Glomerular visceral epithelial cell (primary cell): ENCODE measurements at regions not wholly inside any gene's neighbourhood (a gene's known extent, or its start where the extent isn't known, plus 50 kb on each side); places are given as distances from the start of the nearest gene placed in this dataset.

Source experiments
- DNase-seq: peaks from one replicate; pipeline ENCODE4 v3.0.0-alpha.2; 2016; ENCODE audit errors: extremely low spot score

DNA sequence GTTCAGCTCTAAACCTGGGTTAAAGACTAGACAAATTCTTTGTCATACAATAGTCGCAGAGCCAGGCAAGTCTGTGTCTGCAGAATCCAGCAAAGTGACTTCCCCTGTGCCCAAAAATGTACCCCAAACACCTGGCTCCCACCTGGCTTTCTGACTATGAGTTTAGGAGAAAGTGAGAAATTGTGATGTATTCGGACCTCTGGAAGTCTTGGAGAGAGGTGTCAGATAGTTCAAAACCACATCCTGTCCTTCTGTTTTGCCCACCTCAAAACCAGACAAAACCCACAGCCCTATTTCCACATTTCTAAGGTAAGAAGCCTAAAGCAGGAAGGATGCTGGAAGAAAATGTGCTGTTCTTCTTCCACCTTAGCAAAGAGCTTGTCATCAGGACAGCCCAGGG lies 63.8 kb upstream of the CLMP start:
- DNase-seq = no peak

- no peak for DNase-seq
Observed at GRCh38 chr11:123257370-123257769, 62.3 kb upstream of the CLMP start.

DNA sequence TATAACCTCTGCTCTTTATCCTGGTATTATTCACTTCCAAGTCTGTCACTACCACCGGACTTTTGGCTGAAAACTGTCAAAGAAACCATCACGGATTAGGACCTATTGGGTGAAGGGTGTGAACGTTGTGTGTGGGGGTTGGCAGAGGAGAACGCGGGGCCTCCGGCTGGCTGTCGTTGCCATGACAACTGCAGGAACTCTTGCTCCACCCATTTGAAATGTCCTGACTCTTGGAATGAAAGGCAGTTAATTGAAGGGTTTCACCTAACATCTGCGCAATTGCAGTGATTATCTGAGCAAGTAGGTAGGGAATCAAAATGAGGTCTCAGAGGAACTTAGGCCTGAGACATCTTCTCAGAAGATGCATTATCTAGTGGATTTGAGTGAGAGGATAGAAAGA lies 60.9 kb upstream of the CLMP start:
- no peak for DNase-seq

DNA sequence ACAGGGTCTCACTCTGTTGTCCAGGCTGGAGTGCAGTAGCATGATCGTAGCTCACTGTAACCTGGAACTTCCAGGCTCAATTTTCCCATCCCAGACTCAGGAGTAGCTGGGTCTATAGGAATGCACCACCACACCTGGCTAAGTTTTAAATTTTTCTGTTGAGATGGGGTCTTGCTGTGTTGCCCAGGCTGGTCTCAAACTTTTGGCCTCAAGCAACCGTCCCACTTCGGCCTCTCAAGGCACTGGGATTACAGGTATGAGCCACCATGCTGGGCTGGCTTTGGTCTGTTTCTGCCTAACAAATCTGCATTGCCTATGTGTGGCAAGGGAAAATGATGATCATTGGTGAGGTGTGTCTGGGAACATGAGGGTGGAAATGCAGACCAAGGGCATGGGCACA lies 59.3 kb upstream of the CLMP start:
- no peak for DNase-seq

DNA sequence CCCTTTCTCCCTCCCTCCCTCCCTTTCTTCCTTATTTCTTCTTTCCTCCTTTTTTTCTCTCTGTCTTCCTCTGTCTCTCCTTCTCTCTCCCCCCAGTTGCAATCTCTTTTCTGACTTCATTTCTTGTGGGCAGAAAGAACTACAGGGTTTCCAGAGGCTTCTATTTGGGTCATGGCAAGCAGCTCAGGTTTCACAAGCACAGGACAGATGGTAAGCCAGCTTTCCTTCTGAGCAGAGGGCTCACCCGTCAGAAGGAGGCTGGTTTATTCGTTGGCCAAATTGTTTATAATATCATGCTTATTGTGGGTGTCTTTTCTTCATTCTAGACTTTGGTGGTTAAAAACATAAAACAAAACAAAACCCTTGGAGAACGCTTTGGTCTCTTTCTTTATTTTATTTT lies 58.9 kb upstream of the CLMP start:
- DNase-seq = no peak

GRCh38 chr11:123253223-123253622 lies 58.2 kb upstream of the CLMP start:
- no peak for DNase-seq

- no peak for DNase-seq
Observed at GRCh38 chr11:123251657-123252344, 56.8 kb upstream of the CLMP start.

DNA sequence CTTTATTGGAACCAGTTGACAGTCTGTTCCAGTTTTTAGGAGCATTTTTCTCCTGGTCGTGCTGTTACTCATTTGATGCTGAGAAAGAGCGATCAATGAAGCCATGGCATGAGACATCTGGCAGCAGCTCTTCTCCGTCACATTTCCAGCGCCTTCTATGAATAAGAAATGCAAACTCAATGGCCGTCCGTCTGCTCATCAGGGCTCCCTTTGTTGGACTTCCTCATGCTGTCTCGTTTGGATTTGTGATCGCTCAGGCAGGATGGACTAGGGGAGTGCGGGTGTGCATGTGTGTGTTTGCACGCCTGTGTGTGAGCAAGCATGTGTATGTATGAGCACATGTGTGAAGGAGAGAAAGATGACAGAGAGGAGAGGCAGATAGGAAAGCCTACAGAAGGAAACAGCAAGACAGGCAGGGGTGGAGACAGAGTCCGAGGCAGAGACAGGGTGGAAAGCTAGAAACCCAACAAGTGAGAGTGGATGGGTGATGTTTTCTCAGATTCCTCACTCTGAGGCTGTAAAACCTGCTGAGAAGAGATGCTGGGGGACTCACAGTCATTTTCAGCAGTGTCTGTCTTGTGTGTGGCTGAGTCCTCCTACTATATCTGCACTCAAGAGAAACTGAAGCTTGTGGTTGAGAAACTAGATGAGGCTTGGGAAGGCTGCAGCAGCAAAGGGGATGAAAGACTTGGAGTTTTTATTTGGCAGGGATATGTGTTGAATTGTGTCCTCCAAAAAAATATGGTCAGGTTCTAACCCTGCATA lies 56.0 kb upstream of the CLMP start:
- no peak for DNase-seq

DNA sequence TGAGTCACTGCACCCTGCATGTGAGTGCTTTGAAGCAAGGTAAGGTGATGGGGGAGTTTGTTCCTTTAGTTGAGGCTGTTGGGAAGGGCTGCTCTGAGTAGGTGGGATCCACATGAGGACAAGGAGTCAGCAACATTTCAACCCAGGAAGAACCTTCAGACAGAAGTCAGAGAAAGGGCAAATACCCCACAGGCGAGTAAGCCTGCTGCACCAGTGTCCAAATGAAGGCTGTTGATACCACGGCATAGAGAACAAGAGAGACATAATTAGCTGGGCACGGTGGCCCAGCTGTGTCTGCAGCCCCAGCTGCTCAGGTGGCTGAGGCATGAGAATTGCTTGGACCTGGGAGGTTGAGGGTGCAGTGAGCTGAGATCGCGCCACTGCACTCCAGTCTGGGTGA lies 54.3 kb upstream of the CLMP start:
- DNase-seq = no peak

GRCh38 chr11:123247813-123248379 lies 52.8 kb upstream of the CLMP start:
- DNase-seq = no peak

- no peak for DNase-seq
Observed at GRCh38 chr11:123247496-123247799, 52.4 kb upstream of the CLMP start.

- peak; percentile 79 for DNase-seq
Observed at GRCh38 chr11:123246749-123247495, 51.9 kb upstream of the CLMP start.

- no peak for DNase-seq
Observed at GRCh38 chr11:123245567-123245966, 50.5 kb upstream of the CLMP start.
